ENCODE measurements at regions not wholly inside any gene's neighbourhood (a gene's known extent, or its start where the extent isn't known, plus 50 kb on each side); places are given as distances from the start of the nearest gene placed in this dataset.

- Histone ChIP-seq H2AFZ (ENCODE audit: low read depth) (no peak overlapping the region), H3K27ac (no peak overlapping the region), H4K20me1 (ENCODE audit: insufficient read depth) (no peaks in the 10 kb centered on the region), H3K27me3 (ENCODE audit: insufficient read depth, low read depth) (no peaks in the 10 kb centered on the region), H3K36me3 (ENCODE audit: insufficient read depth) (no peaks in the 10 kb centered on the region), H3K79me2 (ENCODE audit: insufficient read depth, low read depth) (no peaks in the 10 kb centered on the region), H3K4me1 (ENCODE audit: low read depth, poor library complexity, severe bottlenecking) (no peaks in the 10 kb centered on the region), H3K9ac (no peak overlapping the region), H3K4me2 (no peak overlapping the region), H3K4me3 (IDR thresholded peaks at IDR 0.05; ENCODE audit: insufficient read depth, low read depth, low read length) (no peak overlapping the region)
- no peak for TF ChIP-seq CTCF (conservative IDR thresholded peaks at IDR 0.05; ENCODE audit: low read depth, low read length)
These were observed 271.3 kb upstream of the HAND2 start for GRCh38 chr4:173801361-173801760.

- no peak overlapping the region for H3K9ac ChIP-seq
- H3K27ac ChIP-seq, result no peak overlapping the region
- H3K27me3 ChIP-seq (ENCODE audit: insufficient read depth, low read depth), result no peaks in the 10 kb centered on the region
- no peak overlapping the region for H3K4me3 ChIP-seq (IDR thresholded peaks at IDR 0.05; ENCODE audit: insufficient read depth, low read depth, low read length)
- TF ChIP-seq CTCF (conservative IDR thresholded peaks at IDR 0.05; ENCODE audit: low read depth, low read length), result no peak
- H3K36me3 ChIP-seq (ENCODE audit: insufficient read depth), result no peaks in the 10 kb centered on the region
- H3K4me2 ChIP-seq, result no peak overlapping the region
- H2AFZ ChIP-seq (ENCODE audit: low read depth), result no peak overlapping the region
- no peaks in the 10 kb centered on the region for H4K20me1 ChIP-seq (ENCODE audit: insufficient read depth)
- no peaks in the 10 kb centered on the region for H3K4me1 ChIP-seq (ENCODE audit: low read depth, poor library complexity, severe bottlenecking)
- H3K79me2 ChIP-seq (ENCODE audit: insufficient read depth, low read depth), result no peaks in the 10 kb centered on the region
These were observed 267.3 kb upstream of the HAND2 start for GRCh38 chr4:173797296-173797695.

- Histone ChIP-seq H4K20me1 (ENCODE audit: insufficient read depth) (no peaks in the 10 kb centered on the region), H3K27me3 (ENCODE audit: insufficient read depth, low read depth) (no peaks in the 10 kb centered on the region), H3K27ac (no peak overlapping the region), H2AFZ (ENCODE audit: low read depth) (no peak overlapping the region), H3K9ac (no peak overlapping the region), H3K4me1 (ENCODE audit: low read depth, poor library complexity, severe bottlenecking) (no peaks in the 10 kb centered on the region), H3K4me3 (IDR thresholded peaks at IDR 0.05; ENCODE audit: insufficient read depth, low read depth, low read length) (no peak overlapping the region), H3K79me2 (ENCODE audit: insufficient read depth, low read depth) (no peaks in the 10 kb centered on the region), H3K36me3 (ENCODE audit: insufficient read depth) (no peaks in the 10 kb centered on the region), H3K4me2 (no peak overlapping the region)
- no peak for TF ChIP-seq CTCF (conservative IDR thresholded peaks at IDR 0.05; ENCODE audit: low read depth, low read length)
These were observed 264.6 kb upstream of the HAND2 start for GRCh38 chr4:173794662-173795061.

GRCh38 chr4:173793937-173794510 lies 264.0 kb upstream of the HAND2 start:
- no peak overlapping the region for H3K27ac ChIP-seq
- TF ChIP-seq CTCF (conservative IDR thresholded peaks at IDR 0.05; ENCODE audit: low read depth, low read length), result no peak
- no peak overlapping the region for H3K9ac ChIP-seq
- no peaks in the 10 kb centered on the region for H3K36me3 ChIP-seq (ENCODE audit: insufficient read depth)
- no peak overlapping the region for H3K4me3 ChIP-seq (IDR thresholded peaks at IDR 0.05; ENCODE audit: insufficient read depth, low read depth, low read length)
- H3K79me2 ChIP-seq (ENCODE audit: insufficient read depth, low read depth), result no peaks in the 10 kb centered on the region
- no peaks in the 10 kb centered on the region for H3K4me1 ChIP-seq (ENCODE audit: low read depth, poor library complexity, severe bottlenecking)
- H3K27me3 ChIP-seq (ENCODE audit: insufficient read depth, low read depth), result no peaks in the 10 kb centered on the region
- H2AFZ ChIP-seq (ENCODE audit: low read depth), result no peak overlapping the region
- H4K20me1 ChIP-seq (ENCODE audit: insufficient read depth), result no peaks in the 10 kb centered on the region
- H3K4me2 ChIP-seq, result no peak overlapping the region
